HEK293 (cell line): ENCODE measurements at regions not wholly inside any gene's neighbourhood (a gene's known extent, or its start where the extent isn't known, plus 50 kb on each side); places are given as distances from the start of the nearest gene placed in this dataset.
"Not testable (repeated sequence)": the region's sequence is repeated elsewhere in the genome, so short reads cannot be mapped to it uniquely, and the experiment has no call there.

ENCODE experiments used
- CTCF ChIA-PET: fragments of 350-600 bp; formaldehyde crosslinking; extraction: SDS; loops from one replicate; lab custom pipeline; 2021; ENCODE audit warnings: antibody characterized with exemption; lab: Yijun Ruan, JAX
- POLR2A ChIA-PET: fragments of 300-600 bp; formaldehyde crosslinking; extraction: SDS; loops from one replicate; lab custom pipeline; 2020; ENCODE audit warnings: antibody characterized with exemption, inconsistent platforms; lab: Yijun Ruan, JAX
- H3K27ac ChIP-seq: fragments of 200-500 bp; sonication (Bioruptor generic); 2 replicates; pipeline ENCODE4 v1.5.1; 2014; ENCODE audit warnings: low read depth, low read length, control low read depth, inconsistent platforms; ENCODE audit errors: extremely low read depth
- H3K36me3 ChIP-seq, 2 experiments: fragments of 200-500 bp in 1 of 2; sonication (Bioruptor generic) in 1 of 2; 1 replicate in 1 of 2; 2 replicates in 1 of 2; pipeline ENCODE4 v1.5.1; 2014 to 2017; ENCODE audit warnings: inconsistent platforms in 2 of 2, low read length in 2 of 2; ENCODE audit not compliant: control insufficient read depth in 2 of 2, insufficient read depth in 1 of 2
- H3K4me1 ChIP-seq: fragments of 200-500 bp; sonication (Bioruptor generic); 2 replicates; pipeline ENCODE4 v1.5.1; 2014; ENCODE audit warnings: mild to moderate bottlenecking, low read length, inconsistent platforms; ENCODE audit not compliant: control insufficient read depth, insufficient read depth
- H3K4me3 ChIP-seq: 2 replicates; pipeline ENCODE4 v1.5.1; 2011; ENCODE audit warnings: low read depth, mild to moderate bottlenecking, control low read depth, low read length, moderate library complexity
- H3K9me3 ChIP-seq: fragments of 200-500 bp; sonication (Bioruptor generic); 2 replicates; pipeline ENCODE4 v1.5.1; 2014; ENCODE audit warnings: low read depth, low read length, inconsistent platforms; ENCODE audit not compliant: control insufficient read depth, insufficient read depth
- CTCF ChIP-seq: fragments of 450-650 bp; formaldehyde crosslinking; IDR thresholded peaks from 2 replicates; pipeline ENCODE4 v1.5.1; 2016; ENCODE audit warnings: missing biosample characterization, missing genetic modification characterization
- WT1 ChIP-seq: fragments of 450-650 bp; formaldehyde crosslinking; IDR thresholded peaks from 2 replicates; pipeline ENCODE4 v1.5.1; 2016; ENCODE audit warnings: missing biosample characterization, missing genetic modification characterization
- ZBTB26 ChIP-seq: fragments of 450-650 bp; formaldehyde crosslinking; optimal IDR thresholded peaks from 2 replicates; pipeline ENCODE3; 2016; ENCODE audit warnings: missing biosample characterization, mild to moderate bottlenecking, missing genetic modification characterization
- ZNF132 ChIP-seq: fragments of 450-650 bp; formaldehyde crosslinking; IDR thresholded peaks from 2 replicates; pipeline ENCODE4 v1.5.1; 2017; ENCODE audit warnings: missing biosample characterization, missing genetic modification characterization, borderline replicate concordance
- ZNF138 ChIP-seq: fragments of 450-650 bp; formaldehyde crosslinking; IDR thresholded peaks from 2 replicates; pipeline ENCODE4 v1.5.1; 2016; ENCODE audit warnings: missing biosample characterization, missing genetic modification characterization, borderline replicate concordance
- ZNF169 ChIP-seq: fragments of 450-650 bp; formaldehyde crosslinking; IDR thresholded peaks from 2 replicates; pipeline ENCODE4 v1.5.1; 2016; ENCODE audit warnings: missing biosample characterization, missing genetic modification characterization
- ZNF174 ChIP-seq: fragments of 450-650 bp; formaldehyde crosslinking; IDR thresholded peaks from 2 replicates; pipeline ENCODE4 v1.5.0; 2017; ENCODE audit warnings: missing biosample characterization, mild to moderate bottlenecking, missing genetic modification characterization
- ZNF202 ChIP-seq: fragments of 450-650 bp; formaldehyde crosslinking; IDR thresholded peaks from 2 replicates; pipeline ENCODE4 v1.5.1; 2016; ENCODE audit warnings: missing biosample characterization, missing genetic modification characterization, borderline replicate concordance
- ZNF266 ChIP-seq: fragments of 450-650 bp; formaldehyde crosslinking; IDR thresholded peaks from 2 replicates; pipeline ENCODE4 v1.5.1; 2016; ENCODE audit warnings: missing biosample characterization, missing genetic modification characterization, low read depth
- ZNF280C ChIP-seq: fragments of 450-650 bp; formaldehyde crosslinking; IDR thresholded peaks from 2 replicates; pipeline ENCODE4 v1.5.1; 2016; ENCODE audit warnings: missing biosample characterization, missing genetic modification characterization
- ZNF311 ChIP-seq: fragments of 450-650 bp; formaldehyde crosslinking; IDR thresholded peaks from 2 replicates; pipeline ENCODE4 v1.5.1; 2017; ENCODE audit warnings: missing biosample characterization, missing genetic modification characterization, borderline replicate concordance
- ZNF341 ChIP-seq: fragments of 450-650 bp; formaldehyde crosslinking; IDR thresholded peaks from 2 replicates; pipeline ENCODE4; 2016; ENCODE audit warnings: low read depth, missing biosample characterization, missing genetic modification characterization
- ZNF37A ChIP-seq: fragments of 450-650 bp; IDR thresholded peaks from 2 replicates; pipeline ENCODE4 v1.5.1; 2018; ENCODE audit warnings: missing biosample characterization, missing genetic modification characterization
- ZNF423 ChIP-seq: fragments of 450-650 bp; formaldehyde crosslinking; IDR thresholded peaks from 2 replicates; pipeline ENCODE4 v1.5.1; 2016; ENCODE audit warnings: missing biosample characterization, missing genetic modification characterization
- ZNF449 ChIP-seq: fragments of 450-650 bp; formaldehyde crosslinking; IDR thresholded peaks from 2 replicates; pipeline ENCODE4 v1.5.1; 2017; ENCODE audit warnings: missing biosample characterization, mild to moderate bottlenecking, missing genetic modification characterization, moderate library complexity
- ZNF76 ChIP-seq: fragments of 450-650 bp; formaldehyde crosslinking; IDR thresholded peaks from 2 replicates; pipeline ENCODE4; 2016; ENCODE audit warnings: low read depth, missing biosample characterization, missing genetic modification characterization, borderline replicate concordance
- ZSCAN30 ChIP-seq: fragments of 450-650 bp; IDR thresholded peaks from 2 replicates; pipeline ENCODE4 v1.5.1; 2018; ENCODE audit warnings: missing biosample characterization, mild to moderate bottlenecking, missing genetic modification characterization, moderate library complexity

- no peak for TF ChIP-seq ZNF169 (tag by site-specific recombination)
- no peak for TF ChIP-seq ZNF266 (tag by site-specific recombination)
- TF ChIP-seq WT1 (tag by site-specific recombination) = no peak
- no peak for TF ChIP-seq ZSCAN30
- TF ChIP-seq ZNF174 = no peak
- TF ChIP-seq ZNF37A (tag by site-specific recombination) = no peak
- no peak for TF ChIP-seq ZNF132 (tag by site-specific recombination)
- no peak for TF ChIP-seq ZNF280C (tag by site-specific recombination)
- TF ChIP-seq ZNF311 = no peak
- TF ChIP-seq ZNF449 (tag by site-specific recombination) = no peak
- no peak for TF ChIP-seq ZNF341 (tag by site-specific recombination)
- TF ChIP-seq ZBTB26 (tag by site-specific recombination) = no peak
- no peak for TF ChIP-seq ZNF138 (tag by site-specific recombination)
- TF ChIP-seq ZNF423 (tag by site-specific recombination) = no peak
- no peak for TF ChIP-seq CTCF (tag by site-specific recombination)
- TF ChIP-seq ZNF202 = no peak
- TF ChIP-seq ZNF76 = no peak
- Histone ChIP-seq H3K4me3 (no peak overlapping the region), H3K9me3 (no peaks in the 10 kb centered on the region), H3K36me3 (no peaks in the 10 kb centered on the region), H3K4me1 (no peaks in the 10 kb centered on the region), H3K27ac (no peak overlapping the region)
- ChIA-PET POLR2A (interaction anchor here (1.3 kb wide), 1 partner anchor 1868 kb away, joined by 3 read pairs; no protein-coding TSS in a partner anchor), CTCF (interaction anchor here (0.6 to 4.4 kb wide), 9 partner anchors 8 to 1922 kb away, joined by 3 to 75 read pairs (median 4); no protein-coding TSS in a partner anchor)
Measured at GRCh38 chr15:20355256-20355868, 186.2 kb downstream of the GOLGA6L6 start.

GRCh38 chr15:20354884-20355223 is 186.7 kb downstream of the GOLGA6L6 start:
- POLR2A ChIA-PET, H3K4me1 ChIP-seq: not testable (repeated sequence)
- CTCF ChIA-PET = interaction anchor here (0.6 to 4.4 kb wide), 5 partner anchors 34 to 1922 kb away, joined by 3 to 75 read pairs (median 4); no protein-coding TSS in a partner anchor

More at GRCh38 chr15:20354884-20355223, 186.7 kb downstream of the GOLGA6L6 start:
- not testable (repeated sequence) for H3K27ac ChIP-seq, H3K36me3 ChIP-seq, H3K9me3 ChIP-seq, H3K4me3 ChIP-seq
